GM23338 (cell line): ENCODE measurements at regions not wholly inside any gene's neighbourhood (a gene's known extent, or its start where the extent isn't known, plus 50 kb on each side); places are given as distances from the start of the nearest gene placed in this dataset.

ENCODE experiments used
- ATAC-seq: fragments of 200-7000 bp; cut with Tn5 transposase; 3 replicates; pipeline ENCODE4 v1.9.1; 2020
- DNase-seq: peaks from one replicate; pipeline ENCODE4 v3.0.0-alpha.2; 2015; ENCODE audit warnings: low spot score
- H2AFZ ChIP-seq: fragments of 200-600 bp; sonication (generic); 2 replicates; pipeline ENCODE4 v1.8.0; 2016; ENCODE audit warnings: antibody characterized with exemption, mild to moderate bottlenecking, moderate library complexity
- H3F3A ChIP-seq: fragments of 200-600 bp; sonication (generic); replicated peaks from 2 replicates; pipeline ENCODE4 v1.8.0; 2017; ENCODE audit warnings: antibody characterized with exemption, mixed run types, low read depth
- H3K27ac ChIP-seq: fragments of 200-600 bp; sonication (generic); 2 replicates; pipeline ENCODE4 v1.6.1; 2016; ENCODE audit warnings: low read depth
- H3K27me3 ChIP-seq: fragments of 200-600 bp; sonication (generic); 2 replicates; pipeline ENCODE4 v1.8.0; 2016; ENCODE audit warnings: mild to moderate bottlenecking, mixed run types, moderate library complexity; ENCODE audit not compliant: insufficient read depth
- H3K36me3 ChIP-seq: fragments of 200-600 bp; sonication (generic); 2 replicates; pipeline ENCODE4 v1.8.0; 2016; ENCODE audit warnings: mild to moderate bottlenecking; ENCODE audit not compliant: insufficient read depth
- H3K4me1 ChIP-seq: fragments of 200-600 bp; sonication (generic); 2 replicates; pipeline ENCODE4 v1.8.0; 2016; ENCODE audit warnings: mild to moderate bottlenecking, moderate library complexity; ENCODE audit not compliant: insufficient read depth
- H3K4me2 ChIP-seq: fragments of 200-600 bp; sonication (generic); 2 replicates; pipeline ENCODE4 v1.7.1; 2017; ENCODE audit warnings: mixed run types
- H3K4me3 ChIP-seq: fragments of 200-600 bp; sonication (generic); 2 replicates; pipeline ENCODE4 v1.6.1; 2016; ENCODE audit warnings: mixed run types
- H3K79me2 ChIP-seq: fragments of 200-600 bp; sonication (generic); replicated peaks from 2 replicates; pipeline ENCODE4 v1.8.0; 2017; ENCODE audit warnings: mild to moderate bottlenecking; ENCODE audit not compliant: insufficient read depth
- H3K9me2 ChIP-seq: fragments of 200-600 bp; sonication (generic); 2 replicates; pipeline ENCODE4 v1.8.0; 2017; ENCODE audit not compliant: insufficient read depth
- H4K20me1 ChIP-seq: fragments of 200-600 bp; sonication (generic); replicated peaks from 2 replicates; pipeline ENCODE4 v1.8.0; 2017; ENCODE audit warnings: mild to moderate bottlenecking; ENCODE audit not compliant: insufficient read depth
- H3K27ac Mint-ChIP-seq: 2 replicates; pipeline ENCODE4 v1.8.0; 2020; ENCODE audit warnings: inconsistent platforms, mild to moderate bottlenecking, moderate library complexity, mixed read lengths
- H3K27me3 Mint-ChIP-seq: 3 replicates; pipeline ENCODE4 v1.8.0; 2022; ENCODE audit warnings: low read depth, mild to moderate bottlenecking, moderate library complexity, mixed read lengths, inconsistent platforms; ENCODE audit not compliant: insufficient read depth, poor library complexity
- H3K36me3 Mint-ChIP-seq: 3 replicates; pipeline ENCODE4 v1.8.0; 2021; ENCODE audit warnings: low read depth, mild to moderate bottlenecking, inconsistent platforms, moderate library complexity, mixed read lengths
- H3K4me1 Mint-ChIP-seq: 3 replicates; pipeline ENCODE4 v1.8.0; 2020; ENCODE audit warnings: mild to moderate bottlenecking, inconsistent platforms, mixed read lengths
- H3K4me3 Mint-ChIP-seq: 3 replicates; pipeline ENCODE4 v1.8.0; 2021; ENCODE audit warnings: moderate library complexity, mild to moderate bottlenecking, inconsistent platforms, mixed read lengths
- H3K9me3 Mint-ChIP-seq: 3 replicates; pipeline ENCODE4 v1.8.0; 2020; ENCODE audit warnings: moderate library complexity, mild to moderate bottlenecking, inconsistent platforms, mixed read lengths
- EZH2phosphoT487 ChIP-seq: fragments of 200-600 bp; sonication (generic); IDR thresholded peaks from one replicate; pipeline ENCODE4 v1.8.1; 2018; ENCODE audit warnings: antibody characterized with exemption; ENCODE audit not compliant: unreplicated experiment
- NANOG ChIP-seq: IDR thresholded peaks from 2 replicates; pipeline ENCODE4 v1.6.1; 2016; ENCODE audit warnings: antibody characterized with exemption, borderline replicate concordance
- POLR2AphosphoS5 ChIP-seq: IDR thresholded peaks from 2 replicates; pipeline ENCODE4 v1.6.1; 2016; ENCODE audit warnings: antibody characterized with exemption, low read depth
- TF ChIP-seq, protein P1 (sequence below): fragments of 250-450 bp; sonication (Bioruptor Pico); IDR thresholded peaks from 2 replicates; pipeline ENCODE4 v1.5.0; 2020; ENCODE audit warnings: mild to moderate bottlenecking, moderate library complexity

DNA sequence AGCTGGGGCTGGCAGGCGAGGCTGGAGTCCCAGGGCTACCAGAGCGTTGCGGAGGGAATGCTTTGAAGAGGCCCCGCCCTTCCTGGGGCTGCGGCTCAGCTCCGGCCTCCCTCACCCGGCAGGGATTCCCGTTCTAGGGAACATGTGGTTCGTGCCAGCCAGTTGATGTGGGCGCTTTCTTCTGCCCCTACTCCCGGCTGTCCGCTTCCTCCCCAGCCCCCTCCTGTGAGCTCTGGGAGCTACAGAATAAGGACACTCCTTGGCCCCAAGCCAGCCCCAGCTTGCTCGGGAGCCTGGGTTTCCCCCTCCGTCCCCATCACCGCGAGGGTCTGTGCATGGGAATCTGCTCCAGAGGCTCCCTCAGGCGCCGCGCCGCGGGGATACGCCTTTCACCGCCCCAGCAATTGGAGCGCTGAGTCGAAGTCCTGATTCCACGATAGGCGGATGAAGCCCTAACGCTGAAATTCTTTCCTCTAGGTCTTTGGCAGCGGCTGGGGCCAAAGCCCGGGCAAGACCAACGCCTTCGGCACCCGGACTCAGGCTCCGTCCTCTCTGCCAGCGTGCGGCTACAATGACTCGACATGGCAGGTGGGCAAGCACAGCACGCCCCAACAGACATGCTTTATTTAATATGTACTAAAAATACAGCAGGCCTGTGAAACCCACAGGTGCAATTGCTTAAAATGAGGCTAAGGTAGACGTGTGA is 69.5 kb downstream of the KLF15 start:
- peaks cover 40% of the 10 kb centered on the region for H3K4me1 Mint-ChIP-seq
- no peak overlapping the region for H3K27ac Mint-ChIP-seq
- peak; percentile 88 for DNase-seq
- H3K9me3 Mint-ChIP-seq = peaks cover 2% of the 10 kb centered on the region; the same call in 1 of the 3 replicates
- no peaks in the 10 kb centered on the region for H3K36me3 Mint-ChIP-seq
- H3K4me1 ChIP-seq = peaks cover 10% of the 10 kb centered on the region; the same call in 1 of the 2 replicates
- 0 out of 2 replicates have a peak, but pooled peaks have one; percentile 14 for TF ChIP-seq POLR2AphosphoS5
- TF ChIP-seq, protein P1, sequence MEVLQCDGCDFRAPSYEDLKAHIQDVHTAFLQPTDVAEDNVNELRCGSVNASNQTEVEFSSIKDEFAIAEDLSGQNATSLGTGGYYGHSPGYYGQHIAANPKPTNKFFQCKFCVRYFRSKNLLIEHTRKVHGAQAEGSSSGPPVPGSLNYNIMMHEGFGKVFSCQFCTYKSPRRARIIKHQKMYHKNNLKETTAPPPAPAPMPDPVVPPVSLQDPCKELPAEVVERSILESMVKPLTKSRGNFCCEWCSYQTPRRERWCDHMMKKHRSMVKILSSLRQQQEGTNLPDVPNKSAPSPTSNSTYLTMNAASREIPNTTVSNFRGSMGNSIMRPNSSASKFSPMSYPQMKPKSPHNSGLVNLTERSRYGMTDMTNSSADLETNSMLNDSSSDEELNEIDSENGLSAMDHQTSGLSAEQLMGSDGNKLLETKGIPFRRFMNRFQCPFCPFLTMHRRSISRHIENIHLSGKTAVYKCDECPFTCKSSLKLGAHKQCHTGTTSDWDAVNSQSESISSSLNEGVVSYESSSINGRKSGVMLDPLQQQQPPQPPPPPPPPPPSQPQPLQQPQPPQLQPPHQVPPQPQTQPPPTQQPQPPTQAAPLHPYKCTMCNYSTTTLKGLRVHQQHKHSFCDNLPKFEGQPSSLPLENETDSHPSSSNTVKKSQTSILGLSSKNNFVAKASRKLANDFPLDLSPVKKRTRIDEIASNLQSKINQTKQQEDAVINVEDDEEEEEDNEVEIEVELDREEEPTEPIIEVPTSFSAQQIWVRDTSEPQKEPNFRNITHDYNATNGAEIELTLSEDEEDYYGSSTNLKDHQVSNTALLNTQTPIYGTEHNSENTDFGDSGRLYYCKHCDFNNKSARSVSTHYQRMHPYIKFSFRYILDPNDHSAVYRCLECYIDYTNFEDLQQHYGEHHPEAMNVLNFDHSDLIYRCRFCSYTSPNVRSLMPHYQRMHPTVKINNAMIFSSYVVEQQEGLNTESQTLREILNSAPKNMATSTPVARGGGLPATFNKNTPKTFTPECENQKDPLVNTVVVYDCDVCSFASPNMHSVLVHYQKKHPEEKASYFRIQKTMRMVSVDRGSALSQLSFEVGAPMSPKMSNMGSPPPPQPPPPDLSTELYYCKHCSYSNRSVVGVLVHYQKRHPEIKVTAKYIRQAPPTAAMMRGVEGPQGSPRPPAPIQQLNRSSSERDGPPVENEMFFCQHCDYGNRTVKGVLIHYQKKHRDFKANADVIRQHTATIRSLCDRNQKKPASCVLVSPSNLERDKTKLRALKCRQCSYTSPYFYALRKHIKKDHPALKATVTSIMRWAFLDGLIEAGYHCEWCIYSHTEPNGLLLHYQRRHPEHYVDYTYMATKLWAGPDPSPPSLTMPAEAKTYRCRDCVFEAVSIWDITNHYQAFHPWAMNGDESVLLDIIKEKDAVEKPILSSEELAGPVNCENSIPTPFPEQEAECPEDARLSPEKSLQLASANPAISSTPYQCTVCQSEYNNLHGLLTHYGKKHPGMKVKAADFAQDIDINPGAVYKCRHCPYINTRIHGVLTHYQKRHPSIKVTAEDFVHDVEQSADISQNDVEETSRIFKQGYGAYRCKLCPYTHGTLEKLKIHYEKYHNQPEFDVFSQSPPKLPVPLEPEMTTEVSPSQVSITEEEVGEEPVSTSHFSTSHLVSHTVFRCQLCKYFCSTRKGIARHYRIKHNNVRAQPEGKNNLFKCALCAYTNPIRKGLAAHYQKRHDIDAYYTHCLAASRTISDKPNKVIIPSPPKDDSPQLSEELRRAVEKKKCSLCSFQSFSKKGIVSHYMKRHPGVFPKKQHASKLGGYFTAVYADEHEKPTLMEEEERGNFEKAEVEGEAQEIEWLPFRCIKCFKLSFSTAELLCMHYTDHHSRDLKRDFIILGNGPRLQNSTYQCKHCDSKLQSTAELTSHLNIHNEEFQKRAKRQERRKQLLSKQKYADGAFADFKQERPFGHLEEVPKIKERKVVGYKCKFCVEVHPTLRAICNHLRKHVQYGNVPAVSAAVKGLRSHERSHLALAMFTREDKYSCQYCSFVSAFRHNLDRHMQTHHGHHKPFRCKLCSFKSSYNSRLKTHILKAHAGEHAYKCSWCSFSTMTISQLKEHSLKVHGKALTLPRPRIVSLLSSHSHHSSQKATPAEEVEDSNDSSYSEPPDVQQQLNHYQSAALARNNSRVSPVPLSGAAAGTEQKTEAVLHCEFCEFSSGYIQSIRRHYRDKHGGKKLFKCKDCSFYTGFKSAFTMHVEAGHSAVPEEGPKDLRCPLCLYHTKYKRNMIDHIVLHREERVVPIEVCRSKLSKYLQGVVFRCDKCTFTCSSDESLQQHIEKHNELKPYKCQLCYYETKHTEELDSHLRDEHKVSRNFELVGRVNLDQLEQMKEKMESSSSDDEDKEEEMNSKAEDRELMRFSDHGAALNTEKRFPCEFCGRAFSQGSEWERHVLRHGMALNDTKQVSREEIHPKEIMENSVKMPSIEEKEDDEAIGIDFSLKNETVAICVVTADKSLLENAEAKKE (CRISPR knock-in tag) = no peak
- no peaks in the 10 kb centered on the region for H3K36me3 ChIP-seq
- H3K27ac ChIP-seq = no peak overlapping the region
- H2AFZ ChIP-seq = peak overlapping the region; percentile 67
- H3K27me3 ChIP-seq = peaks cover 42% of the 10 kb centered on the region
- peaks cover 14% of the 10 kb centered on the region for H3K27me3 Mint-ChIP-seq
- peak; percentile 87 for ATAC-seq
- H3F3A ChIP-seq = no peaks in the 10 kb centered on the region
- peak overlapping the region; percentile 72 for H3K4me3 Mint-ChIP-seq
- no peaks in the 10 kb centered on the region for H3K9me2 ChIP-seq
- H4K20me1 ChIP-seq = no peaks in the 10 kb centered on the region
- peak overlapping the region; percentile 76 for H3K4me3 ChIP-seq
- peak overlapping the region; percentile 94 for H3K4me2 ChIP-seq
- H3K79me2 ChIP-seq = no peaks in the 10 kb centered on the region

DNA sequence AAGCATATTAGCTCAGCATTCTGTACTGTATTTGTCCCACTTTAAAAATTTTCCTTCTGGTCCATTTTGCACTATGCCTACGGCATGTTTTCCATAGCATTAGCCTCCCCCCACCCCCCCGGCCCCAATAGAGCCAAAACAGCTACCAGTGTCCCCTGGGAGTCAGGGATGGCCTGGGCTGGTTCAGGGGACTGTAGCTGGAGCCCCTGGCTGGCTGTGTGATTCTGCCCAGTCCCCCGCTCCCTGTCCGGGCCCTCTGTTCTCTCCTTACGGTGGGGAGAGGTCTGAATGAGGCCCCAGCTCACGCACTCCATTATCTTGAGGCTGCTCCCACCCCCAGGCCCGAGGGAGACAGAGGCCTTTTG is 70.1 kb downstream of the KLF15 start:
- peak overlapping the region; percentile 72 for H3K4me3 Mint-ChIP-seq
- peak overlapping the region; percentile 67 for H2AFZ ChIP-seq
- H3K9me3 Mint-ChIP-seq = peaks cover 2% of the 10 kb centered on the region; the same call in 1 of the 3 replicates
- H3K27me3 ChIP-seq = peaks cover 42% of the 10 kb centered on the region
- peaks cover 10% of the 10 kb centered on the region; the same call in 1 of the 2 replicates for H3K4me1 ChIP-seq
- no peaks in the 10 kb centered on the region for H4K20me1 ChIP-seq
- H3F3A ChIP-seq = no peaks in the 10 kb centered on the region
- peak; percentile 26; the same call in 1 of the 3 replicates for ATAC-seq
- no peak overlapping the region for H3K27ac ChIP-seq
- peaks cover 14% of the 10 kb centered on the region for H3K27me3 Mint-ChIP-seq
- no peaks in the 10 kb centered on the region for H3K79me2 ChIP-seq
- no peaks in the 10 kb centered on the region for H3K36me3 ChIP-seq
- no peaks in the 10 kb centered on the region for H3K36me3 Mint-ChIP-seq
- DNase-seq = no peak
- H3K27ac Mint-ChIP-seq = no peak overlapping the region
- no peaks in the 10 kb centered on the region for H3K9me2 ChIP-seq
- H3K4me1 Mint-ChIP-seq = peaks cover 34% of the 10 kb centered on the region
- peak overlapping the region; percentile 76 for H3K4me3 ChIP-seq
- peak overlapping the region; percentile 94 for H3K4me2 ChIP-seq
- TF ChIP-seq NANOG (no peak), EZH2phosphoT487 (no peak)
- TF ChIP-seq, protein P1 (CRISPR knock-in tag) = no peak
